ENCODE measurements at regions not wholly inside any gene's neighbourhood (a gene's known extent, or its start where the extent isn't known, plus 50 kb on each side); places are given as distances from the start of the nearest gene placed in this dataset.

DNA sequence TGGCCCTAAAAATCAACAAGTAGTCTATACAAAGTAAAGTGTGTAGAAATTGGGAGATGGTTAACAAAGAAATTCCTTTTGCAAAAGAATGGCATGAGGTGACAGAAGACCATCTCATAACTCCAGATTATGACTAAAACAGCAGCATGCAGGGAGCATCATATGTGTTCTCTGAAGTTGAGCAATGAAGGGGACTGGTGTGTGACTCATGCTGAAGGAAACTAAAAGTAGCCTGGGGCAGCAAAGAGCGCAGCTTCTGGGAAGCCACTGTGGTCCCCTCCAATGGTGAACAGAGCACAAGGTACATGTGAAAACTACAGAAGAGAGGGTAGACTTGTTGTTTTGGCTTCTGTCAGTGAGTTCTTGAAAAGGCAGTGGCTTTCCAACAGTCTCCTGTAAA is 133.4 kb downstream of the MACC1 start:
- TF ChIP-seq, protein P1, sequence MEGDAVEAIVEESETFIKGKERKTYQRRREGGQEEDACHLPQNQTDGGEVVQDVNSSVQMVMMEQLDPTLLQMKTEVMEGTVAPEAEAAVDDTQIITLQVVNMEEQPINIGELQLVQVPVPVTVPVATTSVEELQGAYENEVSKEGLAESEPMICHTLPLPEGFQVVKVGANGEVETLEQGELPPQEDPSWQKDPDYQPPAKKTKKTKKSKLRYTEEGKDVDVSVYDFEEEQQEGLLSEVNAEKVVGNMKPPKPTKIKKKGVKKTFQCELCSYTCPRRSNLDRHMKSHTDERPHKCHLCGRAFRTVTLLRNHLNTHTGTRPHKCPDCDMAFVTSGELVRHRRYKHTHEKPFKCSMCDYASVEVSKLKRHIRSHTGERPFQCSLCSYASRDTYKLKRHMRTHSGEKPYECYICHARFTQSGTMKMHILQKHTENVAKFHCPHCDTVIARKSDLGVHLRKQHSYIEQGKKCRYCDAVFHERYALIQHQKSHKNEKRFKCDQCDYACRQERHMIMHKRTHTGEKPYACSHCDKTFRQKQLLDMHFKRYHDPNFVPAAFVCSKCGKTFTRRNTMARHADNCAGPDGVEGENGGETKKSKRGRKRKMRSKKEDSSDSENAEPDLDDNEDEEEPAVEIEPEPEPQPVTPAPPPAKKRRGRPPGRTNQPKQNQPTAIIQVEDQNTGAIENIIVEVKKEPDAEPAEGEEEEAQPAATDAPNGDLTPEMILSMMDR (IDR thresholded peaks at IDR 0.05), result no peak
- TF ChIP-seq POLR2A (IDR thresholded peaks at IDR 0.05), result no peak
